ENCODE measurements at regions not wholly inside any gene's neighbourhood (a gene's known extent, or its start where the extent isn't known, plus 50 kb on each side); places are given as distances from the start of the nearest gene placed in this dataset.

DNA sequence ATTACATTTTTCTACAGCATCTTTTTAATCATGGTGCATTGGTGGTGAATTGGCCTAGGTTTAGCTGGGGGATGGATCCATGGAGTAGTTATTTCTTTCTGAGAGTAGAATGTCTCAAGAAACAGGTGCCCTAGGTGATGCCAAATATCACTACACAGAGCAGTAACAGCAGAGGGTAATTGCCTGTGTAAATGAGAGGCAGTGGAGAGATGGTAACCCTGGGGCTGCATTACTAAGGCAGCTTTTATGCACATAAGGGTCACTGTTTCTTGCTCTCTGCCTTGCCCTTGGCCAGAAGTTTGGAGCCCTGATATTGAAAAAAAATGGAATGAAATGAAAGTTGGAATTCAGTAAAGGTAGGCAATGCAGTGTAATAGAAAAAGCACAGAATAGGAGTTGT lies 604.0 kb downstream of the NOVA1 start:
- ChIA-PET CTCF (no interaction called here), POLR2A (no interaction called here)
- TF ChIP-seq, protein P1, sequence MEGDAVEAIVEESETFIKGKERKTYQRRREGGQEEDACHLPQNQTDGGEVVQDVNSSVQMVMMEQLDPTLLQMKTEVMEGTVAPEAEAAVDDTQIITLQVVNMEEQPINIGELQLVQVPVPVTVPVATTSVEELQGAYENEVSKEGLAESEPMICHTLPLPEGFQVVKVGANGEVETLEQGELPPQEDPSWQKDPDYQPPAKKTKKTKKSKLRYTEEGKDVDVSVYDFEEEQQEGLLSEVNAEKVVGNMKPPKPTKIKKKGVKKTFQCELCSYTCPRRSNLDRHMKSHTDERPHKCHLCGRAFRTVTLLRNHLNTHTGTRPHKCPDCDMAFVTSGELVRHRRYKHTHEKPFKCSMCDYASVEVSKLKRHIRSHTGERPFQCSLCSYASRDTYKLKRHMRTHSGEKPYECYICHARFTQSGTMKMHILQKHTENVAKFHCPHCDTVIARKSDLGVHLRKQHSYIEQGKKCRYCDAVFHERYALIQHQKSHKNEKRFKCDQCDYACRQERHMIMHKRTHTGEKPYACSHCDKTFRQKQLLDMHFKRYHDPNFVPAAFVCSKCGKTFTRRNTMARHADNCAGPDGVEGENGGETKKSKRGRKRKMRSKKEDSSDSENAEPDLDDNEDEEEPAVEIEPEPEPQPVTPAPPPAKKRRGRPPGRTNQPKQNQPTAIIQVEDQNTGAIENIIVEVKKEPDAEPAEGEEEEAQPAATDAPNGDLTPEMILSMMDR (IDR thresholded peaks at IDR 0.05; ENCODE audit: control extremely low read depth, extremely low read depth, low read depth, missing control alignments), result no peak
- DNase-seq (ENCODE audit: extremely low spot score), result no peak

DNA sequence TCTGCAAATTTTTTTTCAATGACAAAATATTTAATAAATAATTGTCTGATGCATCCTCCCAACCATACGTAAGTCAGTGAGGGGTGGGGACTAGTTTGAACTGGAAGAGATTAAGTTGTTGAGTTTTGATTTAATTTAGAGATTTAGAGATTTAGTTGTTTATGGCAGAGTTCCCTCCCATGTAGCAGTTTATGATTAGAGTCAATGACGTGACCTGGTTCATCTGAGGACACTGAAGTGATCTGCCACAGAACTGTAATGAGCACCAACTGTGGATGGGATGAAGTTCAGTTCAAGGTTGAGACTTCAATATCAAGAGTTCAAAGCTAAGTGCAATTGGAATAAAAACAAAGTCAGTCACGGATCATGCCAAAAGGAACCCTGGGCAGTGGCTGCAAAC lies 609.3 kb downstream of the NOVA1 start:
- POLR2A ChIA-PET, result no interaction called here
- TF ChIP-seq, protein P1 (IDR thresholded peaks at IDR 0.05; ENCODE audit: control extremely low read depth, extremely low read depth, low read depth, missing control alignments), result no peak
- DNase-seq (ENCODE audit: extremely low spot score), result no peak
- CTCF ChIA-PET, result no interaction called here

DNA sequence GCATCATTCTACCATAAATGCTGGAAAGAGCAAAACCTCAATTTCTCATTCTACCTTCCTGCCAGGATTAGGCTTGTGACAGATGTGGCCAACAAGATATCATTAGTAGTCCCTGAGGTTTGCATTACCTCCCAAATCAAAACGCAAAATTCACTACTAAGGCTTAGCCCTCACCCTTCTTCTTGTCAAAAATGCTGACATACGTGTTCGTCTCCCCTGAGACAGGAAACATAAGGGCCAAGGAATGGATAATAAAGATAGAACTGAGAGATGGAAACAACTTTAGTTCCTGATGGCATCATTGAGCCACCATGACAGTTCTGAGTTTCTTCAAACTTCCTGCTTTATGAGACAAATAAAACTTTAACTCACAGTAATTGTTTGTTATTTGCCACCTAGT lies 642.1 kb downstream of the NOVA1 start:
- TF ChIP-seq, protein P1 (IDR thresholded peaks at IDR 0.05; ENCODE audit: control extremely low read depth, extremely low read depth, low read depth, missing control alignments), result no peak
- POLR2A ChIA-PET, result no interaction called here
- no peak for DNase-seq (ENCODE audit: extremely low spot score)
- CTCF ChIA-PET, result interaction anchor here (1.3 kb wide), 1 partner anchor 11 kb away, joined by 5 read pairs; no protein-coding TSS in a partner anchor

DNA sequence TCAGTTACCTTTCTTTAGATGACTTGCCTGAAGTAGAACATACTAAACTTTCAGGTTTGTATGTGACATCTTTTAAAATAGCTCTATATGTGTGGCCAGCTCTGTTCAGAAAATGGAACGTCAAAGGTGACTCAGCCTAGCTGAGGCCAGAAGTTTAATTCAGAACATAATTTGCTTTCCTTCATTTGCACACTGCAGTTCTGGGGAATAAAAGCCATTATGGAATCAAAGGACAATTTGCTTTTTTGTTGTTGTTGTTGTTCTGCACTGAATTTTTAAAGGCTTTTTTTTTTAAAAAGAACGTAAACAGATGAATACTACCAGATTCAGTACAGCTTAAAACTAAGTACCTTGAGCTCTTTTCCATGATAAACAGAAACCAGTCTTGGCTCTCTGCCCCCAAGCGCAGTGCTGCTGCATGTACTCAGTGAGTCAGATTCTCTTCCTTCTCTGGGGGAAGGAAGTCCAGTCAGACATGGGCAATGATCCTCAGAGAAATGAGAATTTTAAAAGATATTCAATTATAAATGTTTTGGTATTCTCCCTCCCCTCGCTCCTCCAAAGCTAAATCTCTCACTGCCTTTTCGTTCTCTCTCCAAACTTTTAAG lies 644.2 kb downstream of the NOVA1 start:
- TF ChIP-seq, protein P1 (IDR thresholded peaks at IDR 0.05; ENCODE audit: control extremely low read depth, extremely low read depth, low read depth, missing control alignments), result no peak
- ChIA-PET CTCF (interaction anchor here (1.0 to 1.3 kb wide), 2 partner anchors 10 to 34 kb away, joined by 3 read pairs; no protein-coding TSS in a partner anchor), POLR2A (no interaction called here)
- no peak for DNase-seq (ENCODE audit: extremely low spot score)

DNA sequence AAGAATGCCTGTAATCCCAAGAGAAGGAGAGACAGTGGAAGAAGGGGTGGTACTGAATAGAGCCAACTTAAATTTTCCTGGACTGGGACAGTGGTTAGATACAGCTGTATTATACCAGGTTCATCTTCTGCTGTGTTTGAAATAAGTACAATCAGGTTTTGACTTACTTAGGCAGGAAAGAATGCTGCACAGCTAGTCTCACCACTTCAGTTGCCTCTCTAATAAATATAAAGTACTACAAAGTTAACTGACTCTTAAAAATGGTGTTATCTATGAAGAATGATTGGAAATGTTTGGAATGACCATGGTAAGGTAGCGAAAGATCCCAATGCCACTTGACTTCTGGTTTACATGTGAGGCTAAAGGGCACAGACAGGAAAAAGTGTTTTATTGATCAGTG lies 652.1 kb downstream of the NOVA1 start:
- ChIA-PET POLR2A (no interaction called here), CTCF (interaction anchor here (1.3 kb wide), 1 partner anchor 11 kb away, joined by 5 read pairs; no protein-coding TSS in a partner anchor)
- DNase-seq (ENCODE audit: extremely low spot score), result no peak
- TF ChIP-seq, protein P1 (IDR thresholded peaks at IDR 0.05; ENCODE audit: control extremely low read depth, extremely low read depth, low read depth, missing control alignments), result no peak

DNA sequence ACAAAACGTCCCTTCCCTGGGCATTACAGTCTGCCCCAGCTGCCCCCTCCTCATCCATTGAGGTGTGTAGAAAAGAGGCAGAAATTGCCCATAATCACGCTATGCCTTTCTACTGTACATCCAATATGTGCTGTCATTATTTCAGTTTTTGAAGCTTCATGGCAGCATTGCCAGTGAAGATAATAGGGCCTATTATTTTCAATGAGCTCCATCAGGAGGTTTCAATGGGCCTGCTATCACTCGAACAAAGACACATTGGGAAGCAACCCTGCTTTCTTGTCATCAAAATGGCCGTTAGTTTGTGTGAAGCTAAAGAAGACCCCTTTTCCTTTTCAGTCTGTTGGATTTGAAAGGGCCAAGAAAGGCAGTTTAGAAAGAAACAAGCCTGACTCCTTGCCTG lies 653.8 kb downstream of the NOVA1 start:
- DNase-seq (ENCODE audit: extremely low spot score), result no peak
- ChIA-PET CTCF (interaction anchor here (1.2 kb wide), 1 partner anchor 9 kb away, joined by 3 read pairs; no protein-coding TSS in a partner anchor), POLR2A (no interaction called here)
- TF ChIP-seq, protein P1 (IDR thresholded peaks at IDR 0.05; ENCODE audit: control extremely low read depth, extremely low read depth, low read depth, missing control alignments), result no peak
